HEK293 (cell line): ENCODE measurements at regions not wholly inside any gene's neighbourhood (a gene's known extent, or its start where the extent isn't known, plus 50 kb on each side); places are given as distances from the start of the nearest gene placed in this dataset.

Experiments used
- CTCF ChIA-PET: fragments of 350-600 bp; formaldehyde crosslinking; extraction: SDS; loops from one replicate; lab custom pipeline; 2021; ENCODE audit warnings: antibody characterized with exemption; lab: Yijun Ruan, JAX
- POLR2A ChIA-PET: fragments of 300-600 bp; formaldehyde crosslinking; extraction: SDS; loops from one replicate; lab custom pipeline; 2020; ENCODE audit warnings: antibody characterized with exemption, inconsistent platforms; lab: Yijun Ruan, JAX
- H3K27ac ChIP-seq: fragments of 200-500 bp; sonication (Bioruptor generic); 2 replicates; pipeline ENCODE4 v1.5.1; 2014; ENCODE audit warnings: low read depth, low read length, control low read depth, inconsistent platforms; ENCODE audit errors: extremely low read depth
- H3K36me3 ChIP-seq, 2 experiments: fragments of 200-500 bp in 1 of 2; sonication (Bioruptor generic) in 1 of 2; 1 replicate in 1 of 2; 2 replicates in 1 of 2; pipeline ENCODE4 v1.5.1; 2014 to 2017; ENCODE audit warnings: inconsistent platforms in 2 of 2, low read length in 2 of 2; ENCODE audit not compliant: control insufficient read depth in 2 of 2, insufficient read depth in 1 of 2
- H3K4me1 ChIP-seq: fragments of 200-500 bp; sonication (Bioruptor generic); 2 replicates; pipeline ENCODE4 v1.5.1; 2014; ENCODE audit warnings: mild to moderate bottlenecking, low read length, inconsistent platforms; ENCODE audit not compliant: control insufficient read depth, insufficient read depth
- H3K4me3 ChIP-seq: 2 replicates; pipeline ENCODE4 v1.5.1; 2011; ENCODE audit warnings: low read depth, mild to moderate bottlenecking, control low read depth, low read length, moderate library complexity
- H3K9me3 ChIP-seq: fragments of 200-500 bp; sonication (Bioruptor generic); 2 replicates; pipeline ENCODE4 v1.5.1; 2014; ENCODE audit warnings: low read depth, low read length, inconsistent platforms; ENCODE audit not compliant: control insufficient read depth, insufficient read depth
- EGR2 ChIP-seq: fragments of 450-650 bp; formaldehyde crosslinking; IDR thresholded peaks from 2 replicates; pipeline ENCODE4 v1.5.1; 2016; ENCODE audit warnings: low read depth, missing biosample characterization, missing genetic modification characterization
- PRDM1 ChIP-seq: fragments of 450-650 bp; formaldehyde crosslinking; IDR thresholded peaks from 2 replicates; pipeline ENCODE4; 2016; ENCODE audit warnings: missing biosample characterization, missing genetic modification characterization
- TCF7L2 ChIP-seq: IDR thresholded peaks from 2 replicates; pipeline ENCODE4 v1.6.1; 2011; ENCODE audit warnings: low read depth, mild to moderate bottlenecking, inconsistent platforms, low read length, moderate library complexity, borderline replicate concordance
- ZNF221 ChIP-seq: fragments of 450-650 bp; formaldehyde crosslinking; IDR thresholded peaks from 2 replicates; pipeline ENCODE4 v1.5.1; 2017; ENCODE audit warnings: missing biosample characterization, missing genetic modification characterization, borderline replicate concordance
- ZNF292 ChIP-seq: fragments of 450-650 bp; formaldehyde crosslinking; IDR thresholded peaks from 2 replicates; pipeline ENCODE4 v1.5.1; 2016; ENCODE audit warnings: low read depth, missing biosample characterization, missing genetic modification characterization, borderline replicate concordance
- ZNF341 ChIP-seq: fragments of 450-650 bp; formaldehyde crosslinking; IDR thresholded peaks from 2 replicates; pipeline ENCODE4; 2016; ENCODE audit warnings: low read depth, missing biosample characterization, missing genetic modification characterization
- ZNF394 ChIP-seq: fragments of 450-650 bp; formaldehyde crosslinking; IDR thresholded peaks from 2 replicates; pipeline ENCODE4 v1.5.1; 2016; ENCODE audit warnings: missing biosample characterization, missing genetic modification characterization, mild to moderate bottlenecking, moderate library complexity, borderline replicate concordance
- ZNF404 ChIP-seq: fragments of 450-650 bp; formaldehyde crosslinking; IDR thresholded peaks from 2 replicates; pipeline ENCODE4 v1.5.1; 2017; ENCODE audit warnings: missing biosample characterization, missing genetic modification characterization
- ZNF549 ChIP-seq: fragments of 450-650 bp; IDR thresholded peaks from 2 replicates; pipeline ENCODE4 v1.5.1; 2018; ENCODE audit warnings: missing biosample characterization, missing genetic modification characterization, mild to moderate bottlenecking, inconsistent platforms, moderate library complexity
- ZNF558 ChIP-seq: fragments of 450-650 bp; formaldehyde crosslinking; IDR thresholded peaks from 2 replicates; pipeline ENCODE4 v1.5.1; 2016; ENCODE audit warnings: missing biosample characterization, missing genetic modification characterization
- ZNF561 ChIP-seq: fragments of 450-650 bp; IDR thresholded peaks from 2 replicates; pipeline ENCODE4 v1.5.1; 2018; ENCODE audit warnings: missing biosample characterization, missing genetic modification characterization, borderline replicate concordance
- ZNF623 ChIP-seq: fragments of 450-650 bp; formaldehyde crosslinking; IDR thresholded peaks from 2 replicates; pipeline ENCODE4 v1.5.1; 2016; ENCODE audit warnings: missing biosample characterization, missing genetic modification characterization
- ZNF626 ChIP-seq: fragments of 450-650 bp; sonication (Bioruptor Pico); formaldehyde crosslinking; IDR thresholded peaks from 2 replicates; pipeline ENCODE4 v1.5.1; 2018; ENCODE audit warnings: missing biosample characterization, missing genetic modification characterization, inconsistent platforms
- ZNF664 ChIP-seq: fragments of 450-650 bp; formaldehyde crosslinking; IDR thresholded peaks from 2 replicates; pipeline ENCODE4 v1.5.1; 2016; ENCODE audit warnings: missing biosample characterization, missing genetic modification characterization
- ZNF76 ChIP-seq: fragments of 450-650 bp; formaldehyde crosslinking; IDR thresholded peaks from 2 replicates; pipeline ENCODE4; 2016; ENCODE audit warnings: low read depth, missing biosample characterization, missing genetic modification characterization, borderline replicate concordance
- ZNF768 ChIP-seq: fragments of 450-650 bp; formaldehyde crosslinking; IDR thresholded peaks from 2 replicates; pipeline ENCODE4 v1.5.1; 2018; ENCODE audit warnings: missing biosample characterization, mild to moderate bottlenecking, missing genetic modification characterization
- ZSCAN16 ChIP-seq: fragments of 450-650 bp; formaldehyde crosslinking; IDR thresholded peaks from 2 replicates; pipeline ENCODE4 v1.5.1; 2016; ENCODE audit warnings: missing biosample characterization, missing genetic modification characterization
- TF ChIP-seq, protein P1 (sequence below): fragments of 450-650 bp; formaldehyde crosslinking; IDR thresholded peaks from 2 replicates; pipeline ENCODE4 v1.5.1; 2017; ENCODE audit warnings: missing biosample characterization, missing genetic modification characterization
- TF ChIP-seq, protein P2 (sequence below): fragments of 450-650 bp; IDR thresholded peaks from 2 replicates; pipeline ENCODE4 v1.5.1; 2018; ENCODE audit warnings: missing biosample characterization, missing genetic modification characterization
- TF ChIP-seq, protein P3 (sequence below): fragments of 450-650 bp; formaldehyde crosslinking; IDR thresholded peaks from 2 replicates; pipeline ENCODE4 v1.5.1; 2016; ENCODE audit warnings: missing biosample characterization, missing genetic modification characterization
- TF ChIP-seq, protein P4 (sequence below): fragments of 450-650 bp; formaldehyde crosslinking; IDR thresholded peaks from 2 replicates; pipeline ENCODE4 v1.5.1; 2016; ENCODE audit warnings: missing biosample characterization, missing genetic modification characterization
- TF ChIP-seq, protein P5 (sequence below): fragments of 450-650 bp; formaldehyde crosslinking; IDR thresholded peaks from 2 replicates; pipeline ENCODE4 v1.5.0; 2017; ENCODE audit warnings: missing biosample characterization, missing genetic modification characterization, borderline replicate concordance
- TF ChIP-seq, protein P6 (sequence below): fragments of 450-650 bp; formaldehyde crosslinking; IDR thresholded peaks from 2 replicates; pipeline ENCODE4 v1.5.1; 2016; ENCODE audit warnings: missing biosample characterization, missing genetic modification characterization

DNA sequence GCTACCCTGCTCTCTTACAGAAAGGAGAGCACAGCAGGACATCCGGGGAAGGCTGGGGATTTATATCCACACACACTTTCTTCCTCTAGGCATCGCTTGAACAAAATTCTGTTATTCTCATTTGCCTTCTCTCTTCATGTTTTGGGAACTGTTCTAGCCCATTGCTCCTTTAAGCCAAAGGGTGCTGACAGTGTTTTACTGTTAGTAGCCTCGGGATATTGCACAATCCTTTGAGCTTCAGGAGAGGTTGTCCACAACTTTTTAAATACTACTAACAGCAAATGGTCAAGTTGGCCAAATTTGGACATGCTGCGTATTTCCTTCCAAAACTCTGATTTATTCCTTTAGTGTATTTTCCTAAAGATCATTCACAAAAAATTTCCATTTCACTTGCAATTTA lies 579.2 kb upstream of the RGS18 start (continued):
- TF ChIP-seq, protein P1, sequence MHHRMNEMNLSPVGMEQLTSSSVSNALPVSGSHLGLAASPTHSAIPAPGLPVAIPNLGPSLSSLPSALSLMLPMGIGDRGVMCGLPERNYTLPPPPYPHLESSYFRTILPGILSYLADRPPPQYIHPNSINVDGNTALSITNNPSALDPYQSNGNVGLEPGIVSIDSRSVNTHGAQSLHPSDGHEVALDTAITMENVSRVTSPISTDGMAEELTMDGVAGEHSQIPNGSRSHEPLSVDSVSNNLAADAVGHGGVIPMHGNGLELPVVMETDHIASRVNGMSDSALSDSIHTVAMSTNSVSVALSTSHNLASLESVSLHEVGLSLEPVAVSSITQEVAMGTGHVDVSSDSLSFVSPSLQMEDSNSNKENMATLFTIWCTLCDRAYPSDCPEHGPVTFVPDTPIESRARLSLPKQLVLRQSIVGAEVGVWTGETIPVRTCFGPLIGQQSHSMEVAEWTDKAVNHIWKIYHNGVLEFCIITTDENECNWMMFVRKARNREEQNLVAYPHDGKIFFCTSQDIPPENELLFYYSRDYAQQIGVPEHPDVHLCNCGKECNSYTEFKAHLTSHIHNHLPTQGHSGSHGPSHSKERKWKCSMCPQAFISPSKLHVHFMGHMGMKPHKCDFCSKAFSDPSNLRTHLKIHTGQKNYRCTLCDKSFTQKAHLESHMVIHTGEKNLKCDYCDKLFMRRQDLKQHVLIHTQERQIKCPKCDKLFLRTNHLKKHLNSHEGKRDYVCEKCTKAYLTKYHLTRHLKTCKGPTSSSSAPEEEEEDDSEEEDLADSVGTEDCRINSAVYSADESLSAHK = no peak
- TF ChIP-seq ZNF558 (tag by site-specific recombination) (no peak), PRDM1 (no peak), ZNF221 (tag by site-specific recombination) (no peak), ZNF394 (tag by site-specific recombination) (no peak), ZNF292 (tag by site-specific recombination) (no peak), ZNF561 (no peak), EGR2 (tag by site-specific recombination) (no peak)
- TF ChIP-seq, protein P2, sequence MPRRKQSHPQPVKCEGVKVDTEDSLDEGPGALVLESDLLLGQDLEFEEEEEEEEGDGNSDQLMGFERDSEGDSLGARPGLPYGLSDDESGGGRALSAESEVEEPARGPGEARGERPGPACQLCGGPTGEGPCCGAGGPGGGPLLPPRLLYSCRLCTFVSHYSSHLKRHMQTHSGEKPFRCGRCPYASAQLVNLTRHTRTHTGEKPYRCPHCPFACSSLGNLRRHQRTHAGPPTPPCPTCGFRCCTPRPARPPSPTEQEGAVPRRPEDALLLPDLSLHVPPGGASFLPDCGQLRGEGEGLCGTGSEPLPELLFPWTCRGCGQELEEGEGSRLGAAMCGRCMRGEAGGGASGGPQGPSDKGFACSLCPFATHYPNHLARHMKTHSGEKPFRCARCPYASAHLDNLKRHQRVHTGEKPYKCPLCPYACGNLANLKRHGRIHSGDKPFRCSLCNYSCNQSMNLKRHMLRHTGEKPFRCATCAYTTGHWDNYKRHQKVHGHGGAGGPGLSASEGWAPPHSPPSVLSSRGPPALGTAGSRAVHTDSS (tag by site-specific recombination) = no peak
- TF ChIP-seq, protein P3, sequence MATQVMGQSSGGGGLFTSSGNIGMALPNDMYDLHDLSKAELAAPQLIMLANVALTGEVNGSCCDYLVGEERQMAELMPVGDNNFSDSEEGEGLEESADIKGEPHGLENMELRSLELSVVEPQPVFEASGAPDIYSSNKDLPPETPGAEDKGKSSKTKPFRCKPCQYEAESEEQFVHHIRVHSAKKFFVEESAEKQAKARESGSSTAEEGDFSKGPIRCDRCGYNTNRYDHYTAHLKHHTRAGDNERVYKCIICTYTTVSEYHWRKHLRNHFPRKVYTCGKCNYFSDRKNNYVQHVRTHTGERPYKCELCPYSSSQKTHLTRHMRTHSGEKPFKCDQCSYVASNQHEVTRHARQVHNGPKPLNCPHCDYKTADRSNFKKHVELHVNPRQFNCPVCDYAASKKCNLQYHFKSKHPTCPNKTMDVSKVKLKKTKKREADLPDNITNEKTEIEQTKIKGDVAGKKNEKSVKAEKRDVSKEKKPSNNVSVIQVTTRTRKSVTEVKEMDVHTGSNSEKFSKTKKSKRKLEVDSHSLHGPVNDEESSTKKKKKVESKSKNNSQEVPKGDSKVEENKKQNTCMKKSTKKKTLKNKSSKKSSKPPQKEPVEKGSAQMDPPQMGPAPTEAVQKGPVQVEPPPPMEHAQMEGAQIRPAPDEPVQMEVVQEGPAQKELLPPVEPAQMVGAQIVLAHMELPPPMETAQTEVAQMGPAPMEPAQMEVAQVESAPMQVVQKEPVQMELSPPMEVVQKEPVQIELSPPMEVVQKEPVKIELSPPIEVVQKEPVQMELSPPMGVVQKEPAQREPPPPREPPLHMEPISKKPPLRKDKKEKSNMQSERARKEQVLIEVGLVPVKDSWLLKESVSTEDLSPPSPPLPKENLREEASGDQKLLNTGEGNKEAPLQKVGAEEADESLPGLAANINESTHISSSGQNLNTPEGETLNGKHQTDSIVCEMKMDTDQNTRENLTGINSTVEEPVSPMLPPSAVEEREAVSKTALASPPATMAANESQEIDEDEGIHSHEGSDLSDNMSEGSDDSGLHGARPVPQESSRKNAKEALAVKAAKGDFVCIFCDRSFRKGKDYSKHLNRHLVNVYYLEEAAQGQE (tag by site-specific recombination) = no peak
- TF ChIP-seq, all 188 proteins: peak for 0

DNA sequence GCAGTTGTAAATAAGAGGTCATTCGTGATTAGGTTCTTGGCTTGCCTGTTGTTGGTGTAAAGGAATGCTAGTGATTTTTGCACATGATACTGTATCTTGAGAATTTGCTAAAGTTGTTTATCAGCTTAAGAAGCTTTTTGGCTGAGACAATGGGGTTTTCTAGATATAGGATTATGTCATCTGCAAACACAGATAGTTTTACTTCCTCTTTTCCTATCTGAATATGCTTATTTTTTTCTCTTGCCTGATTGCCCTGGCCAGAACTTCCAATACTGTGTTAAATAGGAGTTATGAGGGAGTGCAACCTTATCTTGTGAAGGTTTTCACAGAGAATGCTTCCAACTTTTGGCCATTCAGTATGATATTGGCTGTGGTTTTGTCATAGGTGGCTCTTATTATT lies 576.1 kb upstream of the RGS18 start:
- Histone ChIP-seq H3K27ac (no peak overlapping the region), H3K9me3 (no peaks in the 10 kb centered on the region), H3K36me3 (no peaks in the 10 kb centered on the region), H3K4me1 (no peaks in the 10 kb centered on the region), H3K4me3 (no peak overlapping the region)
- POLR2A ChIA-PET = no interaction called here
- CTCF ChIA-PET = no interaction called here
- no peak for TF ChIP-seq TCF7L2
- no peak for TF ChIP-seq ZNF626 (tag by site-specific recombination)
- TF ChIP-seq ZNF768 (tag by site-specific recombination) = no peak
- no peak for TF ChIP-seq ZNF664 (tag by site-specific recombination)
- TF ChIP-seq, protein P4, sequence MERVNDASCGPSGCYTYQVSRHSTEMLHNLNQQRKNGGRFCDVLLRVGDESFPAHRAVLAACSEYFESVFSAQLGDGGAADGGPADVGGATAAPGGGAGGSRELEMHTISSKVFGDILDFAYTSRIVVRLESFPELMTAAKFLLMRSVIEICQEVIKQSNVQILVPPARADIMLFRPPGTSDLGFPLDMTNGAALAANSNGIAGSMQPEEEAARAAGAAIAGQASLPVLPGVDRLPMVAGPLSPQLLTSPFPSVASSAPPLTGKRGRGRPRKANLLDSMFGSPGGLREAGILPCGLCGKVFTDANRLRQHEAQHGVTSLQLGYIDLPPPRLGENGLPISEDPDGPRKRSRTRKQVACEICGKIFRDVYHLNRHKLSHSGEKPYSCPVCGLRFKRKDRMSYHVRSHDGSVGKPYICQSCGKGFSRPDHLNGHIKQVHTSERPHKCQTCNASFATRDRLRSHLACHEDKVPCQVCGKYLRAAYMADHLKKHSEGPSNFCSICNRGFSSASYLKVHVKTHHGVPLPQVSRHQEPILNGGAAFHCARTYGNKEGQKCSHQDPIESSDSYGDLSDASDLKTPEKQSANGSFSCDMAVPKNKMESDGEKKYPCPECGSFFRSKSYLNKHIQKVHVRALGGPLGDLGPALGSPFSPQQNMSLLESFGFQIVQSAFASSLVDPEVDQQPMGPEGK (tag by site-specific recombination) = no peak
- TF ChIP-seq ZNF76 (tag by site-specific recombination) = no peak
- TF ChIP-seq, protein P5, sequence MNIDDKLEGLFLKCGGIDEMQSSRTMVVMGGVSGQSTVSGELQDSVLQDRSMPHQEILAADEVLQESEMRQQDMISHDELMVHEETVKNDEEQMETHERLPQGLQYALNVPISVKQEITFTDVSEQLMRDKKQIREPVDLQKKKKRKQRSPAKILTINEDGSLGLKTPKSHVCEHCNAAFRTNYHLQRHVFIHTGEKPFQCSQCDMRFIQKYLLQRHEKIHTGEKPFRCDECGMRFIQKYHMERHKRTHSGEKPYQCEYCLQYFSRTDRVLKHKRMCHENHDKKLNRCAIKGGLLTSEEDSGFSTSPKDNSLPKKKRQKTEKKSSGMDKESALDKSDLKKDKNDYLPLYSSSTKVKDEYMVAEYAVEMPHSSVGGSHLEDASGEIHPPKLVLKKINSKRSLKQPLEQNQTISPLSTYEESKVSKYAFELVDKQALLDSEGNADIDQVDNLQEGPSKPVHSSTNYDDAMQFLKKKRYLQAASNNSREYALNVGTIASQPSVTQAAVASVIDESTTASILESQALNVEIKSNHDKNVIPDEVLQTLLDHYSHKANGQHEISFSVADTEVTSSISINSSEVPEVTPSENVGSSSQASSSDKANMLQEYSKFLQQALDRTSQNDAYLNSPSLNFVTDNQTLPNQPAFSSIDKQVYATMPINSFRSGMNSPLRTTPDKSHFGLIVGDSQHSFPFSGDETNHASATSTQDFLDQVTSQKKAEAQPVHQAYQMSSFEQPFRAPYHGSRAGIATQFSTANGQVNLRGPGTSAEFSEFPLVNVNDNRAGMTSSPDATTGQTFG (tag by site-specific recombination) = no peak
- TF ChIP-seq ZNF623 (tag by site-specific recombination) = no peak
- TF ChIP-seq ZNF549 (tag by site-specific recombination) = no peak
- TF ChIP-seq ZSCAN16 (tag by site-specific recombination) = no peak
- TF ChIP-seq ZNF341 (tag by site-specific recombination) = no peak
- no peak for TF ChIP-seq ZNF404
- TF ChIP-seq, protein P6, sequence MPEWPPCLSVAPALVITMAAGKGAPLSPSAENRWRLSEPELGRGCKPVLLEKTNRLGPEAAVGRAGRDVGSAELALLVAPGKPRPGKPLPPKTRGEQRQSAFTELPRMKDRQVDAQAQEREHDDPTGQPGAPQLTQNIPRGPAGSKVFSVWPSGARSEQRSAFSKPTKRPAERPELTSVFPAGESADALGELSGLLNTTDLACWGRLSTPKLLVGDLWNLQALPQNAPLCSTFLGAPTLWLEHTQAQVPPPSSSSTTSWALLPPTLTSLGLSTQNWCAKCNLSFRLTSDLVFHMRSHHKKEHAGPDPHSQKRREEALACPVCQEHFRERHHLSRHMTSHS (tag by site-specific recombination) = no peak
